Loucy (cell line): ENCODE measurements at regions not wholly inside any gene's neighbourhood (a gene's known extent, or its start where the extent isn't known, plus 50 kb on each side); places are given as distances from the start of the nearest gene placed in this dataset.

ENCODE experiments used
- H2AFZ ChIP-seq: fragments of 200-600 bp; sonication (generic); 2 replicates; pipeline ENCODE4 v1.6.0; 2016; ENCODE audit warnings: antibody characterized with exemption, mild to moderate bottlenecking, low read length, moderate library complexity
- H3F3A ChIP-seq: fragments of 200-600 bp; 2 replicates; pipeline ENCODE4 v1.6.0; 2016; ENCODE audit warnings: antibody characterized with exemption, low read depth, mild to moderate bottlenecking
- H3K27me3 ChIP-seq: fragments of 200-600 bp; sonication (generic); 2 replicates; pipeline ENCODE4 v1.6.1; 2014; ENCODE audit warnings: low read length, mild to moderate bottlenecking; ENCODE audit not compliant: insufficient read depth, poor library complexity, severe bottlenecking
- H3K36me3 ChIP-seq: fragments of 200-600 bp; sonication (generic); 2 replicates; pipeline ENCODE4 v1.6.1; 2016; ENCODE audit warnings: low read length; ENCODE audit not compliant: insufficient read depth
- H3K4me1 ChIP-seq: fragments of 200-600 bp; sonication (generic); 2 replicates; pipeline ENCODE4 v1.5.1; 2014; ENCODE audit warnings: low read length, mild to moderate bottlenecking; ENCODE audit not compliant: insufficient read depth, poor library complexity, severe bottlenecking
- H3K4me2 ChIP-seq: fragments of 200-600 bp; sonication (generic); 2 replicates; pipeline ENCODE4 v1.6.0; 2014; ENCODE audit warnings: antibody characterized with exemption, low read length, low read depth, mild to moderate bottlenecking; ENCODE audit not compliant: poor library complexity, severe bottlenecking
- H3K4me3 ChIP-seq: fragments of 200-600 bp; sonication (generic); 2 replicates; pipeline ENCODE4 v1.5.1; 2014; ENCODE audit warnings: low read length, mild to moderate bottlenecking, mixed read lengths; ENCODE audit not compliant: poor library complexity, severe bottlenecking
- H3K79me2 ChIP-seq: fragments of 200-600 bp; sonication (generic); 2 replicates; pipeline ENCODE4 v1.6.1; 2014; ENCODE audit warnings: low read length; ENCODE audit not compliant: insufficient read depth
- H3K9ac ChIP-seq: fragments of 200-600 bp; sonication (generic); 2 replicates; pipeline ENCODE4 v1.6.0; 2014; ENCODE audit warnings: mild to moderate bottlenecking, low read depth, low read length, moderate library complexity; ENCODE audit not compliant: poor library complexity, severe bottlenecking
- H3K9me2 ChIP-seq: fragments of 200-600 bp; sonication (generic); replicated peaks from 2 replicates; pipeline ENCODE4 v1.6.1; 2016; ENCODE audit warnings: low read depth, low read length, mixed read lengths
- H3K9me3 ChIP-seq: fragments of 200-600 bp; sonication (generic); 2 replicates; pipeline ENCODE4 v1.6.1; 2014; ENCODE audit warnings: mild to moderate bottlenecking, antibody characterized with exemption, low read length, low read depth; ENCODE audit not compliant: insufficient read depth
- H4K20me1 ChIP-seq: fragments of 200-600 bp; sonication (generic); 2 replicates; pipeline ENCODE4 v1.6.0; 2014; ENCODE audit warnings: antibody characterized with exemption, low read length, mild to moderate bottlenecking; ENCODE audit not compliant: insufficient read depth, poor library complexity, severe bottlenecking
- EZH2phosphoT487 ChIP-seq: fragments of 200-600 bp; IDR thresholded peaks from 2 replicates; pipeline ENCODE4 v1.6.1; 2018; ENCODE audit warnings: antibody characterized with exemption, mild to moderate bottlenecking, moderate library complexity, borderline replicate concordance
- TF ChIP-seq, protein P1 (sequence below): fragments of 200-600 bp; sonication (generic); conservative IDR thresholded peaks from 2 replicates; pipeline ENCODE4 v1.5.1; 2014; ENCODE audit warnings: mild to moderate bottlenecking, antibody characterized with exemption, low read length

DNA sequence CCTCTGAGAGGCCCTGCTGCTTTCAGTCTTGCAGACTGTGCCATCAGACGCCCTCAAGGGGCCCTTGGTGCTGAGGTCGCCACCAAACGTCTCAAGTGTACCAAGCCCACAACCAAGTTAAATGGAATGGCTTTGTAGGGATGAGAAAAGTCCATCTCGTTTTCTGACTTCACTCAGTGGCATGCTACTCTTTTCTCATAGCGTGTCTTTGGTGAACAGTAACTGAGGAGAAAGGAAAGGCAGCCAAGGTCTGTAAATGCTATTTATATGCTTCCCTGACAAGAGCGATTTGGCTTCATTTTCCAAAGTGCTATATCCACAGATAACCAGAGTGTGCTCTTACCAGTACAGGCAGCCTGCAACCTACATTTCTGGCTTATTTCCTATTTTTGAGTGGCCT is 123.0 kb downstream of the MTX2 start:
- Histone ChIP-seq H3K36me3 (no peaks in the 10 kb centered on the region), H3K9me3 (no peaks in the 10 kb centered on the region), H3F3A (no peaks in the 10 kb centered on the region), H3K27me3 (no peaks in the 10 kb centered on the region), H3K79me2 (no peaks in the 10 kb centered on the region), H3K4me3 (no peak overlapping the region), H2AFZ (no peak overlapping the region), H3K4me1 (no peaks in the 10 kb centered on the region), H3K4me2 (no peak overlapping the region), H4K20me1 (no peaks in the 10 kb centered on the region), H3K9ac (no peak overlapping the region), H3K9me2 (no peaks in the 10 kb centered on the region)
- TF ChIP-seq EZH2phosphoT487, result no peak
- TF ChIP-seq, protein P1, sequence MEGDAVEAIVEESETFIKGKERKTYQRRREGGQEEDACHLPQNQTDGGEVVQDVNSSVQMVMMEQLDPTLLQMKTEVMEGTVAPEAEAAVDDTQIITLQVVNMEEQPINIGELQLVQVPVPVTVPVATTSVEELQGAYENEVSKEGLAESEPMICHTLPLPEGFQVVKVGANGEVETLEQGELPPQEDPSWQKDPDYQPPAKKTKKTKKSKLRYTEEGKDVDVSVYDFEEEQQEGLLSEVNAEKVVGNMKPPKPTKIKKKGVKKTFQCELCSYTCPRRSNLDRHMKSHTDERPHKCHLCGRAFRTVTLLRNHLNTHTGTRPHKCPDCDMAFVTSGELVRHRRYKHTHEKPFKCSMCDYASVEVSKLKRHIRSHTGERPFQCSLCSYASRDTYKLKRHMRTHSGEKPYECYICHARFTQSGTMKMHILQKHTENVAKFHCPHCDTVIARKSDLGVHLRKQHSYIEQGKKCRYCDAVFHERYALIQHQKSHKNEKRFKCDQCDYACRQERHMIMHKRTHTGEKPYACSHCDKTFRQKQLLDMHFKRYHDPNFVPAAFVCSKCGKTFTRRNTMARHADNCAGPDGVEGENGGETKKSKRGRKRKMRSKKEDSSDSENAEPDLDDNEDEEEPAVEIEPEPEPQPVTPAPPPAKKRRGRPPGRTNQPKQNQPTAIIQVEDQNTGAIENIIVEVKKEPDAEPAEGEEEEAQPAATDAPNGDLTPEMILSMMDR, result no peak

DNA sequence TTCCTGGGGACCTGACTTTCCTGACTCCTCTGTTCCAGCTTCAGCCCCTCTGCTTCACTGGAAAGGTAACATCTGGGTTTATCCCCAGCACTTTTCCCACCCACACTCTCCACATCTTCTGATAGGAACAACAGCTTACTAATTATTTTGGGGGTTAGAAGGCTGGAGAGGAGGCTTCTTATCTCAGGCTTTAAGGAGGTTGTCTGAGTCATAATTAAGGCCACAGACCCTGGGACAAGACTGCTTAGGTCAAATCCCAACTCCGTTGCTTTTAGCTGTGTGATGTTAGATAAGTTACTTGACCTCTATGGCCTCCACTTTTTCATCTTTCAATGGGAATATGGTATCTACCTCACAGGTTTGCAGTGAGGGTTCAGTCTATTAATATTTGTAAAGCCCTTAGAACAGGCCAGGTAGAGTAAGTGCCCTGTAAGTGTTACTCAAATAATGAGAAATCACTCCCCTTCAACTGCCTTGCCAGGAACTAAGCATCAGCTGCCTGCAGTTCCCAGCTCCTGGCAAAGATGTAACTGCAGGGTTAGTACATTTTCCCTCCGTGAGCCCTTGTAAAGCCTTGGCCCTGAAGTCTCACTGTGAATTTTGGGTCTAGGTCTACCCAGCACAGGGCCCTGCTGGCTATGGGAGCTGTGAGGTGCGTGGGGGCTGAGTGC is 123.6 kb downstream of the MTX2 start:
- TF ChIP-seq EZH2phosphoT487, result no peak
- TF ChIP-seq, protein P1, result no peak
- Histone ChIP-seq H3K79me2 (no peaks in the 10 kb centered on the region), H3K9me3 (no peaks in the 10 kb centered on the region), H2AFZ (no peak overlapping the region), H3K4me2 (no peak overlapping the region), H3K9ac (no peak overlapping the region), H3K36me3 (no peaks in the 10 kb centered on the region), H3K4me3 (no peak overlapping the region), H3K27me3 (no peaks in the 10 kb centered on the region), H3K4me1 (no peaks in the 10 kb centered on the region), H3F3A (no peaks in the 10 kb centered on the region), H3K9me2 (no peaks in the 10 kb centered on the region), H4K20me1 (no peaks in the 10 kb centered on the region)

DNA sequence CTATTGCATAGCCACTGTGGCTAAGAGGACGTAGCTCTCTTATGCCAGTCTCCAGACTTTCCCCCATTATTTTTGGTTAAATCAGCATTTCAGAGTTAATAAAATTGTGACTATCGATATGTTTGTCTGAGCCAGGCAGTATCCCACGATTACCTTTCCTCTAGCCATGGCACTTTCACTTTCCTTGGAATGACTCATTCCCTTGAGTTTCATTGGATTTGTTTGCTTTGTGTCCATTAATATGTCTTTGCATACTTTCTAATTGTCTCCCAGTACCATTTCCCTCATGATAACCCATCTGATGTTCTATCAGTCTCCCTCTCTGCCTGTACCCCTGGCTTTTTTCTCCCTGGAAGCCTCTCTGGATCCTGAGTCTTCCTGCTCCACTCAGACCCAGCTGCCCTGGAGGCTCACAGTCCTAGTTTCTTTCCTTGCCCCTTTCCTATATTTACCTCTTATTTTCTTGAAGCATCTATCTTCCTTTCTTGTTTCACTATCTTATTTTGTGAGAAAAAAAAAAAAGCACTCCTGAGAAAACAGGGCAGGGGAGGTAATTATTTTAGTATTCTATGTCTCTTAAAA is 126.1 kb downstream of the MTX2 start:
- Histone ChIP-seq H3K36me3 (no peaks in the 10 kb centered on the region), H3K9me3 (no peaks in the 10 kb centered on the region), H3K9ac (no peak overlapping the region), H3K4me2 (no peak overlapping the region), H3F3A (no peaks in the 10 kb centered on the region), H2AFZ (no peak overlapping the region), H3K27me3 (no peaks in the 10 kb centered on the region), H4K20me1 (no peaks in the 10 kb centered on the region), H3K4me3 (no peak overlapping the region), H3K9me2 (no peaks in the 10 kb centered on the region), H3K79me2 (no peaks in the 10 kb centered on the region), H3K4me1 (no peaks in the 10 kb centered on the region)
- no peak for TF ChIP-seq EZH2phosphoT487
- TF ChIP-seq, protein P1, result no peak
